ENCODE measurements at regions not wholly inside any gene's neighbourhood (a gene's known extent, or its start where the extent isn't known, plus 50 kb on each side); places are given as distances from the start of the nearest gene placed in this dataset.

DNA sequence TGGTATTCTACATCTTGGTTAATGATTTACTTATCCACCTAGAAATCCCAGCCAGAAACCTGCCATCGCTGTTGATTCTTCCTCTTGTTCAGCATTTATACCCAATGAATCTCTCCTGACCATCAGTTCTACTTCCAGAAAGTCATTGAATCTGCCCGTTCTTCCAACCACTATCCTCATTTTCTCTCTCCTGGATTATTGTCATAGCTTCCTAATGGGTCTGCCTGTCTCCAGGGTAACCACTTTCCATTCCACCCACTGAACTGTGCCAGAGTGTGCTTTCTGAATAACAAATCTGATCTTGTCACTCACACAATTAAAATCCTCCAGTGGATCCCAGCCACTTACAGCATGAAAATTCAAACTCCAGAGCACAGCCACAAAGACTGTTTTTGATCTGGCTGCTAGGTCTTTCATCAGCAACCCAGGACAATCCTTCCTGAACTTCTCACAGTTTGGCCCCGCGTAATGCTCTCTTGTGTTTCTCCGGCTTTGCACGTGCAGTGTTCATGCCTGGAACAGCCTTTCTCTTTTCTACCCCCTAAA, 330.6 kb downstream of the SPRY2 start:
- Histone ChIP-seq H3K36me3 (ENCODE audit: control insufficient read depth in 1 of 2, insufficient read depth in 2 of 2, low read length in 2 of 2) (no peaks in the 10 kb centered on the region), H3K9me3 (ENCODE audit: control insufficient read depth in 1 of 2, insufficient read depth in 1 of 2, low read depth in 1 of 2, low read length in 2 of 2) (no peaks in the 10 kb centered on the region; a peak in 1 of 4 replicates), H3K79me2 (ENCODE audit: insufficient read depth, low read length) (no peaks in the 10 kb centered on the region), H3K9ac (ENCODE audit: low read length) (no peak overlapping the region), H3K4me3 (replicated peaks in 1 of 2; ENCODE audit: low read depth in 1 of 2, low read length in 2 of 2) (no peak overlapping the region), H3K9me2 (ENCODE audit: insufficient read depth) (no peaks in the 10 kb centered on the region), H3K27me3 (ENCODE audit: insufficient read depth, low read length) (no peaks in the 10 kb centered on the region), H2AFZ (ENCODE audit: low read depth, low read length, poor library complexity, severe bottlenecking) (no peak overlapping the region), H4K20me1 (ENCODE audit: insufficient read depth) (no peaks in the 10 kb centered on the region), H3K4me1 (ENCODE audit: control insufficient read depth in 1 of 2, insufficient read depth in 2 of 2, low read length in 2 of 2) (peaks cover 0 to 5% of the 10 kb centered on the region in 2 experiments; a peak in 2 of 4 replicates), H3K27ac (ENCODE audit: low read depth, low read length) (no peak overlapping the region), H3K4me2 (ENCODE audit: low read length) (no peak overlapping the region)
- no TSS peak for BruUV-seq (replicated peaks)
- ChIA-PET POLR2A (no interaction called here), RAD21 (ENCODE audit: low non-redundant PET in 1 of 2, low total read pairs in 2 of 2, uncharacterized antibody in 2 of 2, unreplicated experiment in 2 of 2) (no interaction called here), CTCF (no interaction called here)
- DNase-seq (ENCODE audit: low read depth, low spot score), result no peak
- no peak for TF ChIP-seq REST (IDR thresholded peaks at IDR 0.05; ENCODE audit: low read depth)
- TF ChIP-seq YY1 (IDR thresholded peaks at IDR 0.05; ENCODE audit: extremely low read depth, insufficient replicate concordance, low read depth, low read length), result no peak
- intact Hi-C loops (cut with micrococcal nuclease), result no loop called here
- no peak for ATAC-seq

DNA sequence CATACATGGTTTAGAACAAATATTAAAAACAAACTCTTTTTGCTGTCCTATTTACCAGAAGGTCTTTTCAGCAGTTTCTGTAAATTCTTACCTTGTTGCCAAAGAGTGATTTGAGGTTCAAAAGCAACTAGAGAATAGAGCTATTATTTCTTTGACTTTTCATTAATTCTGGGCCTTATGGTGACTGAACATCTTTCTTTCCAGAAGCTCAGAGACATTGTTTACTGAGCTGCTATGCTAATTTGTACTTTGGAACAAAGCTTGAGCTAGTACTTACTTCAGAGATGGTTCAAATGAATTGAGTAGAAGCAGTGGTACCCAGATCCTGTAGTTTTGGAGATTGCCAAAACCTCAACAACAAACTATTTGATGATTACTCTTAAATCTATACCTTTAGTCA, 331.2 kb downstream of the SPRY2 start:
- Histone ChIP-seq H3K27me3 (ENCODE audit: insufficient read depth, low read length) (no peaks in the 10 kb centered on the region), H3K4me2 (ENCODE audit: low read length) (no peak overlapping the region), H4K20me1 (ENCODE audit: insufficient read depth) (no peaks in the 10 kb centered on the region), H3K9ac (ENCODE audit: low read length) (no peak overlapping the region), H3K27ac (ENCODE audit: low read depth, low read length) (no peak overlapping the region), H3K9me3 (ENCODE audit: control insufficient read depth in 1 of 2, insufficient read depth in 1 of 2, low read depth in 1 of 2, low read length in 2 of 2) (no peaks in the 10 kb centered on the region; a peak in 1 of 4 replicates), H3K9me2 (ENCODE audit: insufficient read depth) (no peaks in the 10 kb centered on the region), H3K4me1 (ENCODE audit: control insufficient read depth in 1 of 2, insufficient read depth in 2 of 2, low read length in 2 of 2) (peaks cover 0 to 5% of the 10 kb centered on the region in 2 experiments; a peak in 2 of 4 replicates), H3K4me3 (replicated peaks in 1 of 2; ENCODE audit: low read depth in 1 of 2, low read length in 2 of 2) (no peak overlapping the region), H3K79me2 (ENCODE audit: insufficient read depth, low read length) (no peaks in the 10 kb centered on the region), H3K36me3 (ENCODE audit: control insufficient read depth in 1 of 2, insufficient read depth in 2 of 2, low read length in 2 of 2) (no peaks in the 10 kb centered on the region), H2AFZ (ENCODE audit: low read depth, low read length, poor library complexity, severe bottlenecking) (no peak overlapping the region)
- DNase-seq (ENCODE audit: low read depth, low spot score), result no peak
- no TSS peak for BruUV-seq (replicated peaks)
- intact Hi-C loops (cut with micrococcal nuclease), result no loop called here
- CTCF ChIA-PET, result no interaction called here
- no peak for ATAC-seq
- POLR2A ChIA-PET, result no interaction called here
- RAD21 ChIA-PET (ENCODE audit: low non-redundant PET in 1 of 2, low total read pairs in 2 of 2, uncharacterized antibody in 2 of 2, unreplicated experiment in 2 of 2), result no interaction called here
- TF ChIP-seq ATF3 (IDR thresholded peaks at IDR 0.05), result no peak
- no peak for TF ChIP-seq YY1 (IDR thresholded peaks at IDR 0.05; ENCODE audit: extremely low read depth, insufficient replicate concordance, low read depth, low read length)
- no peak for TF ChIP-seq REST (IDR thresholded peaks at IDR 0.05; ENCODE audit: low read depth)
- TF ChIP-seq RAD21 (IDR thresholded peaks at IDR 0.05; ENCODE audit: low read depth), result no peak
- TF ChIP-seq, protein P1, sequence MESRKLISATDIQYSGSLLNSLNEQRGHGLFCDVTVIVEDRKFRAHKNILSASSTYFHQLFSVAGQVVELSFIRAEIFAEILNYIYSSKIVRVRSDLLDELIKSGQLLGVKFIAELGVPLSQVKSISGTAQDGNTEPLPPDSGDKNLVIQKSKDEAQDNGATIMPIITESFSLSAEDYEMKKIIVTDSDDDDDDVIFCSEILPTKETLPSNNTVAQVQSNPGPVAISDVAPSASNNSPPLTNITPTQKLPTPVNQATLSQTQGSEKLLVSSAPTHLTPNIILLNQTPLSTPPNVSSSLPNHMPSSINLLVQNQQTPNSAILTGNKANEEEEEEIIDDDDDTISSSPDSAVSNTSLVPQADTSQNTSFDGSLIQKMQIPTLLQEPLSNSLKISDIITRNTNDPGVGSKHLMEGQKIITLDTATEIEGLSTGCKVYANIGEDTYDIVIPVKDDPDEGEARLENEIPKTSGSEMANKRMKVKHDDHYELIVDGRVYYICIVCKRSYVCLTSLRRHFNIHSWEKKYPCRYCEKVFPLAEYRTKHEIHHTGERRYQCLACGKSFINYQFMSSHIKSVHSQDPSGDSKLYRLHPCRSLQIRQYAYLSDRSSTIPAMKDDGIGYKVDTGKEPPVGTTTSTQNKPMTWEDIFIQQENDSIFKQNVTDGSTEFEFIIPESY (IDR thresholded peaks at IDR 0.05; ENCODE audit: extremely low read depth, insufficient replicate concordance, low read length), result no peak
- TF ChIP-seq, protein P2, sequence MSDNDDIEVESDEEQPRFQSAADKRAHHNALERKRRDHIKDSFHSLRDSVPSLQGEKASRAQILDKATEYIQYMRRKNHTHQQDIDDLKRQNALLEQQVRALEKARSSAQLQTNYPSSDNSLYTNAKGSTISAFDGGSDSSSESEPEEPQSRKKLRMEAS (IDR thresholded peaks at IDR 0.05), result no peak
- TF ChIP-seq EZH2 (IDR thresholded peaks at IDR 0.05), result no peak
- TF ChIP-seq ZFX (IDR thresholded peaks at IDR 0.05), result no peak
